ENCODE measurements at regions not wholly inside any gene's neighbourhood (a gene's known extent, or its start where the extent isn't known, plus 50 kb on each side); places are given as distances from the start of the nearest gene placed in this dataset.
"Not testable (repeated sequence)": the region's sequence is repeated elsewhere in the genome, so short reads cannot be mapped to it uniquely, and the experiment has no call there.

DNA sequence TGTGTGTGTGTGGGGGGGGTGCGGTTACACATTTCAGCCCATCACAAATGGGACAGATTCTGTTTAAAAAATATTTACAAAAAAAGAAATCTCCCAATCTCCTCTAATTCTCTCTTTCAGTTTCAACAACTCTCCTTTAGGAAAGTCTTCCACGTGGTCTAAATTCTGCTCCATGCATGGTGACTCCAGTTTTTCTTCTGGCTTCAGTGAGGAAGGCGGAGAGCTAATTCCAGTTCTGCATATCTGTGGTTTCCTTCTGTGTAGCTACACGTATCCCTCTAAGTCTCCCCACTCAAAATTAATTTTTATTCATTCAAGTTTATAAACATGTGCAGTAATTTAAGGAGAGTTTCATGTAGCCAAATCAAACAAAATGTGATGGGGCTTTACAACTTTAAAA lies 111.6 kb downstream of the SLC4A3 start:
- DNase-seq (ENCODE audit: insufficient read length, low spot score) = no peak
- TF ChIP-seq POLR2AphosphoS5 (IDR thresholded peaks at IDR 0.05; ENCODE audit: low read depth, low read length) (no peak), TAF1 (IDR thresholded peaks at IDR 0.05; ENCODE audit: low read depth, low read length) (no peak), POU2F2 (IDR thresholded peaks at IDR 0.05; ENCODE audit: low read depth, low read length) (no peak), SPI1 (IDR thresholded peaks at IDR 0.05; ENCODE audit: low read depth, low read length) (no peak), PAX5 (IDR thresholded peaks at IDR 0.05; ENCODE audit: insufficient read depth, low read length, severe bottlenecking) (no peak), POLR2A (IDR thresholded peaks at IDR 0.05; ENCODE audit: low read depth, low read length) (no peak)
- no peak for FAIRE-seq

DNA sequence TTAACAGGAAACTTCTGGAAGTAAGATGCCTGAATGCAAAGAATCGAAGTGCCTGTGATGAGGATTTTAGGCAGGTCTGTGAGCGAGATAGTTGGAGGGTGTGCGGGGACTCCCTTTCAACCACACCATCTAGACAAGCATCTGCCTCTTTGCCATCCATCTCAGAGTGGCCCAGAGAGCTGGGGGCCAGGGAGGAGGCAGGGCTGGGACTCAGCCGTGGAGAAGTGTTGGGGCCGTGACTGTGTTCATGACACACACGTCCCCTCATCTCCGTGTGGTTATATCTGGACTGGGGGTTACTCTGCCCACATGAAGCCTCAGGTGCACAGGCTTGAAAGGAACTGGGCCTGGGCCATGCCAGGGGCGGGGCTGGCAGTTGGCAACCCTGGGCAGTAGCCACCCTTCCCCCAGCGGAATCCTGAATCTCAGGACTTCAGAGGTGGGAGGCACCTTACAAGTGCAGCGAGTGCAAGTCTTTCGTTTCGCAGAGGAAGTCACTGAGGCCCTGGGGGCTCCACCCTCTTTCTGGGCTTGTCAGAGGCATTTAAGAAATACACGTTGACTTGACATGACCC lies 112.5 kb downstream of the SLC4A3 start:
- no peak for DNase-seq (ENCODE audit: insufficient read length, low spot score)
- TF ChIP-seq TAF1 (IDR thresholded peaks at IDR 0.05; ENCODE audit: low read depth, low read length) = no peak
- TF ChIP-seq POLR2AphosphoS5 (IDR thresholded peaks at IDR 0.05; ENCODE audit: low read depth, low read length) = no peak
- TF ChIP-seq PAX5 (IDR thresholded peaks at IDR 0.05; ENCODE audit: insufficient read depth, low read length, severe bottlenecking) = no peak
- no peak for TF ChIP-seq POU2F2 (IDR thresholded peaks at IDR 0.05; ENCODE audit: low read depth, low read length)
- no peak for TF ChIP-seq SPI1 (IDR thresholded peaks at IDR 0.05; ENCODE audit: low read depth, low read length)
- no peak for TF ChIP-seq POLR2A (IDR thresholded peaks at IDR 0.05; ENCODE audit: low read depth, low read length)
- no peak for FAIRE-seq

- FAIRE-seq = no peak
- no peak for DNase-seq (ENCODE audit: insufficient read length, low spot score)
- TF ChIP-seq POLR2AphosphoS5 (IDR thresholded peaks at IDR 0.05; ENCODE audit: low read depth, low read length) (no peak), TAF1 (IDR thresholded peaks at IDR 0.05; ENCODE audit: low read depth, low read length) (no peak), PAX5 (IDR thresholded peaks at IDR 0.05; ENCODE audit: insufficient read depth, low read length, severe bottlenecking) (no peak), POU2F2 (IDR thresholded peaks at IDR 0.05; ENCODE audit: low read depth, low read length) (no peak), POLR2A (IDR thresholded peaks at IDR 0.05; ENCODE audit: low read depth, low read length) (no peak), SPI1 (IDR thresholded peaks at IDR 0.05; ENCODE audit: low read depth, low read length) (no peak)
Measured at GRCh38 chr2:219743548-219743947, 116.1 kb downstream of the SLC4A3 start.

- FAIRE-seq = no peak
- no peak for DNase-seq (ENCODE audit: insufficient read length, low spot score)
- no peak for TF ChIP-seq SPI1 (IDR thresholded peaks at IDR 0.05; ENCODE audit: low read depth, low read length)
- TF ChIP-seq TAF1 (IDR thresholded peaks at IDR 0.05; ENCODE audit: low read depth, low read length) = no peak
- TF ChIP-seq POLR2A (IDR thresholded peaks at IDR 0.05; ENCODE audit: low read depth, low read length) = no peak
- TF ChIP-seq POU2F2 (IDR thresholded peaks at IDR 0.05; ENCODE audit: low read depth, low read length) = no peak
- no peak for TF ChIP-seq PAX5 (IDR thresholded peaks at IDR 0.05; ENCODE audit: insufficient read depth, low read length, severe bottlenecking)
- TF ChIP-seq POLR2AphosphoS5 (IDR thresholded peaks at IDR 0.05; ENCODE audit: low read depth, low read length) = no peak
Measured at GRCh38 chr2:219744066-219744465, 116.6 kb downstream of the SLC4A3 start.

DNA sequence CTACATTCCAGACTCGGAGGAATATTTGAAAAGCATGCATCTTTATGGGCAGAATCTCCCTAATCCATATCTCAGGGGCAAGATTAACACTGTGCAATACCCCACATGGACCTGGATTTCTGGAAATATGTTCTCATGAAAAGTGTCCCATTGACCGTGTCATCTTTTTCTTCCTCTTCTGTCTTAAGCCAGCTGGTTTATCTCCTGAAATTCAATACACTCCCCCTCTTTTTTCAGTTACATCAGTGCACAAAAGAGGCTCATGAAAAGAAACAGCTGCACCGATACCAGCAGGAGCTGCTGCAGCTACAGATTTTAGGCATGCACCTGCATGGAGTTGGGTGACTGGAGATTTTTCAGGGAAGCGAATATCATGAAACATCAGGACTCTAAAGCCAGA lies 117.2 kb downstream of the SLC4A3 start:
- no peak for DNase-seq (ENCODE audit: insufficient read length, low spot score)
- no peak for TF ChIP-seq SPI1 (IDR thresholded peaks at IDR 0.05; ENCODE audit: low read depth, low read length)
- no peak for TF ChIP-seq POLR2AphosphoS5 (IDR thresholded peaks at IDR 0.05; ENCODE audit: low read depth, low read length)
- no peak for TF ChIP-seq POU2F2 (IDR thresholded peaks at IDR 0.05; ENCODE audit: low read depth, low read length)
- no peak for TF ChIP-seq TAF1 (IDR thresholded peaks at IDR 0.05; ENCODE audit: low read depth, low read length)
- FAIRE-seq = no peak

GRCh38 chr2:219747637-219748036 lies 120.2 kb downstream of the SLC4A3 start:
- no peak for DNase-seq (ENCODE audit: insufficient read length, low spot score)
- TF ChIP-seq PAX5 (IDR thresholded peaks at IDR 0.05; ENCODE audit: insufficient read depth, low read length, severe bottlenecking) = no peak
- TF ChIP-seq SPI1 (IDR thresholded peaks at IDR 0.05; ENCODE audit: low read depth, low read length) = no peak
- no peak for TF ChIP-seq POLR2AphosphoS5 (IDR thresholded peaks at IDR 0.05; ENCODE audit: low read depth, low read length)
- TF ChIP-seq POU2F2 (IDR thresholded peaks at IDR 0.05; ENCODE audit: low read depth, low read length) = no peak
- no peak for TF ChIP-seq TAF1 (IDR thresholded peaks at IDR 0.05; ENCODE audit: low read depth, low read length)
- TF ChIP-seq POLR2A (IDR thresholded peaks at IDR 0.05; ENCODE audit: low read depth, low read length) = no peak
- no peak for FAIRE-seq

GRCh38 chr2:219748671-219749570 lies 121.5 kb downstream of the SLC4A3 start:
- TF ChIP-seq PAX5 (IDR thresholded peaks at IDR 0.05; ENCODE audit: insufficient read depth, low read length, severe bottlenecking) (no peak), POU2F2 (IDR thresholded peaks at IDR 0.05; ENCODE audit: low read depth, low read length) (no peak), POLR2A (IDR thresholded peaks at IDR 0.05; ENCODE audit: low read depth, low read length) (no peak), SPI1 (IDR thresholded peaks at IDR 0.05; ENCODE audit: low read depth, low read length) (no peak), POLR2AphosphoS5 (IDR thresholded peaks at IDR 0.05; ENCODE audit: low read depth, low read length) (no peak), TAF1 (IDR thresholded peaks at IDR 0.05; ENCODE audit: low read depth, low read length) (no peak)
- FAIRE-seq (no peak), DNase-seq (ENCODE audit: insufficient read length, low spot score) (no peak)

- not testable (repeated sequence) for DNase-seq (ENCODE audit: insufficient read length, low spot score); FAIRE-seq
Measured at GRCh38 chr2:219751121-219751520, 123.7 kb downstream of the SLC4A3 start.

GRCh38 chr2:219752726-219753125 lies 125.3 kb downstream of the SLC4A3 start:
- FAIRE-seq = no peak
- DNase-seq (ENCODE audit: insufficient read length, low spot score) = no peak
- TF ChIP-seq PAX5 (IDR thresholded peaks at IDR 0.05; ENCODE audit: insufficient read depth, low read length, severe bottlenecking) = no peak
- TF ChIP-seq POLR2A (IDR thresholded peaks at IDR 0.05; ENCODE audit: low read depth, low read length) = no peak
- no peak for TF ChIP-seq POLR2AphosphoS5 (IDR thresholded peaks at IDR 0.05; ENCODE audit: low read depth, low read length)
- TF ChIP-seq POU2F2 (IDR thresholded peaks at IDR 0.05; ENCODE audit: low read depth, low read length) = no peak
- TF ChIP-seq TAF1 (IDR thresholded peaks at IDR 0.05; ENCODE audit: low read depth, low read length) = no peak
- no peak for TF ChIP-seq SPI1 (IDR thresholded peaks at IDR 0.05; ENCODE audit: low read depth, low read length)
